ENCODE measurements at regions not wholly inside any gene's neighbourhood (a gene's known extent, or its start where the extent isn't known, plus 50 kb on each side); places are given as distances from the start of the nearest gene placed in this dataset.

- no peak for TF ChIP-seq CTCF (conservative IDR thresholded peaks at IDR 0.05)
- no peak for TF ChIP-seq EZH2 (IDR thresholded peaks at IDR 0.05; ENCODE audit: low read depth)
Observed at GRCh38 chr2:128420776-128421175, 102.1 kb upstream of the HS6ST1 start.
